Stimulated activated CD4-positive, alpha-beta T cell treated with anti-CD3 and anti-CD28 coated beads, Interleukin-1b, Interleukin-23, amount 100 ng/mL, for 48 hours (primary cell): ENCODE measurements at regions not wholly inside any gene's neighbourhood (a gene's known extent, or its start where the extent isn't known, plus 50 kb on each side); places are given as distances from the start of the nearest gene placed in this dataset.

Experiments
- DNase-seq: peaks from one replicate; pipeline ENCODE4 v3.0.0-alpha.2; 2020

DNA sequence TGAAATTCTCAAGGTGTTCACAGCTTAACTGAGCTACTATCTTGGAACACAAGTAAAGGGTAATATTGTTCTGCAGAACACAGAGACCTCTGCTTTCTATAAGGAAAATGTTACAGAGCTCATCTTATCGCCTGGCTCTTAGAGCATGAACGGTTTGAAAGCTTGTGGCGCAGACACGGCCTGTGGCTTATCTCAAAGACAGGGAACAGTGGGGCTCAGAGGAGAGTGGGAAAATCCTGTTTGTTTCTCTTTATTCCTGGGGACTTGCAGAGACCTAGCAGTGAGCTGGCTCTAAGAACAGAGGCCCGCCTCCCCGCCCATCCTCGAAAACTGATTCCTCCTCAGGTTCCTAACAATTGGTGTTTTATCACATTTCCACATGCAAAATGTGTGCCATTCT lies 131.7 kb downstream of the EMX2 start:
- no peak for DNase-seq

DNA sequence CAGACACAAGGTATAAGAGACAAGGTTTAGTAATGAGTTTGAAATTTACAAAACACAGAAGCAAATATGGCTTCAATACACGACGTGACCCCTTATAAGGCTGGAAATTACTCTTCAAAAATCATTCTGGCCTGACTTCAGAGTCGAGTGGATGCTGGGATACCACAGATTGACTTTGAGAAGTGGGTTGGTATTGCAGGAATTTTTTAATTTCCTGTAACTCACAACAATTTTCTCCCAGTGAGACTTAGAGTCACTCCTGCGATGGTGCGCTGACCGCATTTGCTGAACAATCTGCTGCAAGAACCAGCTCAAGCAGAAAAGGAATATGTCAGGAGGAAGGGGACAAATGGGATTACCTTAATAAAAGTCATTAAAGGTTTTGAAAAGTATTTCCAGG lies 132.1 kb downstream of the EMX2 start:
- no peak for DNase-seq

GRCh38 chr10:117675514-117676055 lies 133.0 kb downstream of the EMX2 start:
- no peak for DNase-seq

DNA sequence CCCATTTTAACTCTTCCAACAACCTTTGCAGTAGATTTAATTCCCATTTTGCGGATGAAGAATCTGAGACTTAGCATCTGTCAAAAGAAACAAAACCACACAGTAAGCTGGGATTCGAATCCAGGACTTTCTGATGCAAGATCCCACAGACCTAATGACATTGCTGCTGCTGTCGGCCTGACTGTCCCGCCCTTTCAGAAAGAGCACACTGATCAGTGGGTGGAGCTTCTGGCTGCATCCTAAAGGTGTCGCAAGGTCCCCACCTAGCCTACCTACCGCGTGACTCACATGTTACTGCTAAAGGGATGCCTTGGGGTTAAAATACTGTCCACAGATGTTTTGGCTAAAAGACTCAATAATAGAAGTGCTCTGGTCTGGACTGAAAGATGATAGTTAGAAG lies 134.7 kb downstream of the EMX2 start:
- DNase-seq: no peak

DNA sequence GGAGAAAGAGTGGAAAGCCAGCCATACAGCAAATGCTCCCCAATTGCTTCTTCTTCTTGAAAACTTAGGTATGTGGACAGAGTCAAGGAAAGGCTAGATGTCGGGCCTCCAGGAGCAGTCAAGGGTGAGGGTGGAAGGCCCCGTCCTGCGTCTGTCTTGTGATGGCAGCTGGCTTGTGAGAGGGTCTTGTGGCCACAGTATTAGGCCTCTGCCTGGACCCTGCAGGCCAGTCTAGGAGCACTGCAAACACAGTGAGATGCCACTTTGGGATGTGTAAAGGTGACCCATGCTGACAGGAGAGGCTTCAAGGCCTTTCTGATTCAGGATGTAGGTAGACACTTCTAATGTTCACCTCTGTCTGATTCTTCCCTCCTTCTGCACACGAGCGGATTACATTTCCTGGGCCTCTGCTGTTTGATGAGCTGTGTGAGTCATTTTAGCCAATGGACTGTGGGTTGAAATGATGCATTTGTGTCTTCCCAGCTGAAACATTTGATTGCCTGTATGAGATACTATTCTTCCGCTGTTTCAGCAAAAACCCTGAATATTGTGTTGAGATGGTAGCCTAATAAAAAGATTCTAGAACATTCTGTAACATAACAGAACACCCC lies 135.4 kb downstream of the EMX2 start:
- DNase-seq: no peak

DNA sequence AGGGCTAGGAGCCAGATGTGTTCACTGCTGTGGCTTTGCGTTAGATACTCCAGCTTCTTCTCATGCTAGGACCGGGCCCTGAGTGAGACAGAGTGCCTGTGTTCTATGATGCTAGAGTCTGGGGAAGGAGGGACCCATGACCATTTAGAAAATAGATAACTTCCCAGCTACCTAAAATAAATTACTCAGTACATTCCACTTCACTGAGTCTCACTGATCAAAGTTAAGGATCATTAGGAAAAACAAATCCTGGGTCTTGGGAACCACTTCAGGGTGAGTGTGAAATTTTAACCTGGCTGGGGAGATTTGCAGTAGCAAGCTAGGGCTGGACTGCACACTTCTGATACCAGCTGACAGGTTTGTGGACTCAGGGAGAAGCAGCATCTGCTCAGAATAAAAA lies 138.1 kb downstream of the EMX2 start:
- DNase-seq: no peak

DNA sequence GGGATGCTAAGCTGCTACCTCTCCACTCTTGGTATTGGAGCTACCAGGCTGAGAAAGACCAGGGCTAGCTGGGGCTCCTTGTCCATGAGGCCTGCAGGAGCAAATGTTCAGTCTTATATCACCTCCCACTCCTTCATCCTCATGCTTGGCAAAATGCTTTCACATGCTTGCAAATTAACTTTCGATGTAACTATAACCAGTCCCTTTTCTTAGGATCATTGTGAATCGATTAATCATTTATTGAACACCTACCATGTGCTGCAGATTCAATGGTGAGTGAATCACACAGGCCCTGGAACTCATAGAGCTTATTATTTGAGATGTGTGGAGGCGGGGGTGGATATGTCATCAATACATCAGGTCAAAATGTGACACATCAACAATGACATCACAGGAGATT lies 138.6 kb downstream of the EMX2 start:
- no peak for DNase-seq

DNA sequence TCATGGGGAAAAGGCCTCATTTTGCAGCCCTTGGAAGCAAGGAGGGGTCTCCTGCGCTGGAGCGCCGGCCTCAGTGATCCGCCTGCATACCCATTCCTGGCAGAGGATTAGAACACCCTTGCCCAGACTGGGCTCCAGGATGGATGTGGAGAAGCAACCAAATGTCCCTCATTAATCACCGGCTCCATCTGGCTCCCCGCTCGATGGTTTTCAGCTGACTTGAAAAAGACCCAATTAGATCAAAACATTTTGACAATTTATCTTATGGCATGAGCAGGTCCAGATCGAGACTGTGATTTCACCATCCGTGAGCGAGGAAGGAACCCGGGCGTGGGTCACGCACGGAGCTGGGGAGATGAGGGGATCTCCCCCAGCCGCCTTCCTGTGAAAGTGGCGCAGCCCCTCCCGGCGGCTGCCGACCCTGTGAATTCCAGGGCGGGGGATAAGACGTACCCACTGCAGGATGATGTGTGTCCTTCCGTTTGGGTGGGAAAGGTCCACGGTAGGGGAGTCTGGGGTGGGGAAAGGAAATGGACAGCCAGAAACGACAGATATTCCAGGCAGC lies 141.6 kb downstream of the EMX2 start:
- no peak for DNase-seq

DNA sequence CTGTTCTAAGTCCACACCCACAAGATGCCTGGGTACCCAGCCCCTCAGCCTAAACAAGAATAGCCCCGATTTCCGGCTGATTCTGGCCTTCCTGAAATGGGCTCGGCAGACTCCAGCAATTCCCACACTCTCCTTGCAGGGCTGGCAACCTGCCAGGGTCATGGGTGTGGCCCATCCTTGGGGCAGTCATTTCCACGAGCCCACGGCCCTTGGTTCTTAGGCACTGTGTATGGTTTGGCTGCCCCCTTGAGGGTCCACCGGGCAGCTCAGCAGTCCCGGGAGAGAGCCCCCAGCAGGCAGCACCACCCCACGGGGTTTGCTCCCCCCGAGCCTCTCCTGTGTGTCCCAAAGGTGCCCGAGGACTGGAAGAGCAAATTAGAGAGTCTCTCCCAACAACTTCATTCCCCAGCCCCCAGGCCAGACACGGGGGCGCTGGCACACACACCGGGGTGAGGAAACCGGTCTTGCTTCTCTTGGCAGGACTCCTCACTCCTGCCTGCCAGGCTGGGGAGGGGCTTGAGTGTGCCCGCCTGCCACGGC lies 142.2 kb downstream of the EMX2 start:
- DNase-seq: no peak

DNA sequence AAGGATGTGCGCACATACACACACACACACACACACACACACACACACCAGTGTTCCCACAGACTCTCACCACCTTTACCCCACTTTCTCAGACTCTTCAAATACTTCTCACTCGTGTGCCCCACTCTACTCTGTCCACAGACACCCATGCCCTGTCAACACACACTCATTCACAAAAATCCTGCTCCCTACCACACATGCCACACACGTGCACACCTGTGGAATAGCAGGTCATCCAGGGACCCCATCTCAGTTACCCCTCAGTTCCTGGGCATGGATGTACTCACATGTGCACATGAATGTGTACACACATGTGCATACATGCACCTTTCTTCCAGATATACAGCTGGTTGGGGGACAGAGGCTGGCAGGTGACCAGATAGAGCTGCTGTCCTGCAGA lies 142.9 kb downstream of the EMX2 start:
- DNase-seq: no peak

GRCh38 chr10:117686606-117687005 lies 144.1 kb downstream of the EMX2 start:
- DNase-seq: no peak

- DNase-seq: no peak
Measured at GRCh38 chr10:117688358-117688757, 145.8 kb downstream of the EMX2 start.

GRCh38 chr10:117689566-117689965 lies 147.0 kb downstream of the EMX2 start:
- DNase-seq: no peak

GRCh38 chr10:117690359-117690758 lies 147.8 kb downstream of the EMX2 start:
- DNase-seq: no peak

- no peak for DNase-seq
Measured at GRCh38 chr10:117694190-117694589, 151.6 kb downstream of the EMX2 start.

GRCh38 chr10:117697402-117697801 lies 154.9 kb downstream of the EMX2 start:
- no peak for DNase-seq

DNA sequence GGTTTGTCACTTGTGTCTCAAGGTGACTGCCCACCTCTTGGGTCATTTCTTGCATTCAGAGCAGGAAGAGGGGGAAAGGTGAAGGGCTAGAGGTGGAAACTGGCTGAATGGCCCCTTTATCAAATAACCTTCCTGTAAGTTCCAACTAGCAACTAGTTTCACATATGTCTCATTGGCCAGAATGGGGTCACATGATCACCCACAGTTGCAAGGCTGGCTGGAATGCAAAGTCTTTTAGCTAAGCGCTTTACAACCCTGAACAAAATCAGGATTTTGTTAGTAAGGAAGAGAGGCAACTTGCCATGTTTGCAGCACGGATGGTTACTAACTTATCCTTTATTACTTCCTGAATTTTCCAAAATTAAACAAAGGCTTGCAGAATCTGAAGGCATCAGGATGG lies 156.3 kb downstream of the EMX2 start:
- DNase-seq: no peak

GRCh38 chr10:117699436-117700075 lies 157.0 kb downstream of the EMX2 start:
- DNase-seq: no peak

DNA sequence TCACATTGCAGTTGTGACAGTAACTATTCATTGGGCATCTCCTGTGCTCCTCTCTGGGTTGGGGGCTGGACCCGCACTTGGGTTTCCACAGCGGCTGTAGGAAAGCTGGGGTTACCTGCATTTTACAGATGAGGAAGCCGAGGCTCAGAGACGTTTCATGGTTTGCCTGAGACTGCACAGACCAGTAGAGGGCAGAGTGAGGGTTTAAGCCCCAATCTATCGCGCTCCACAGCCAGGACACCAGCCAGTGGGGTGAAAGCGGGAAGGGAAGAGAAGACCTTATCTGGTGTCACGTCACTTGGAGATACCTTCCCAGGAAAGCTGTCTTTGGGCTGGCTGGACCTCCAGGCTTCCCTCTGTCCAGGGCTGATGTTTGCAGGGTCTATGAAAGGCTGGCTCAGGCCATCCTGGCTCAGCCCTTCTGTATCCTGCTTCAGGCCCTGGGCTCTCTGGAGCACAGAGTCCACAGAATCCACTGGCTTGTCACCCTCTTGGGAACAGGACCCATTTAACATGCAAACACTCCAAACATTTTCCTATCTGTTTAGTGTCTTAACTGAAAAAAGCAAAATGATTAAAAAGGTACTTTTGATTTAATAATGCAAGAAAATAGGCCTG lies 167.7 kb downstream of the EMX2 start:
- no peak for DNase-seq

DNA sequence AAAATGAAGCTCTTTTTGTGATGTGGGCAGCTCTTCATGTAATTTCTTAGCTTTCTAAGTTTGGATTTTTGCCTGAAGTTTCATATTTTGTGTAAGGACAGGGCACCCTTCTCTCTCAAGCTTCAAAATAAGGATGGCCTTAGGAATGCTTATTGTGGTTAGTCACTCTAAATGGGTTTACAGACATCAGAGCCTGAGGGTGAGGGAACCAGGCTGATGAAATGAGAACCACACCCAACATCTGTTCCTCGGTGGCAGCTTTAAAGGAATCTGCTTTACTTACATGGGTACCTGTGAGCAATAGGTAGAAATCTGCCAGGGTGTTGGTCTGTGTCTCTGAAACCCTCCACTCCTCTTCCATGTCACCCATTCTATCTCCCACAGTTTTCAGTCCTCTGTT lies 174.3 kb downstream of the EMX2 start:
- DNase-seq: no peak

DNA sequence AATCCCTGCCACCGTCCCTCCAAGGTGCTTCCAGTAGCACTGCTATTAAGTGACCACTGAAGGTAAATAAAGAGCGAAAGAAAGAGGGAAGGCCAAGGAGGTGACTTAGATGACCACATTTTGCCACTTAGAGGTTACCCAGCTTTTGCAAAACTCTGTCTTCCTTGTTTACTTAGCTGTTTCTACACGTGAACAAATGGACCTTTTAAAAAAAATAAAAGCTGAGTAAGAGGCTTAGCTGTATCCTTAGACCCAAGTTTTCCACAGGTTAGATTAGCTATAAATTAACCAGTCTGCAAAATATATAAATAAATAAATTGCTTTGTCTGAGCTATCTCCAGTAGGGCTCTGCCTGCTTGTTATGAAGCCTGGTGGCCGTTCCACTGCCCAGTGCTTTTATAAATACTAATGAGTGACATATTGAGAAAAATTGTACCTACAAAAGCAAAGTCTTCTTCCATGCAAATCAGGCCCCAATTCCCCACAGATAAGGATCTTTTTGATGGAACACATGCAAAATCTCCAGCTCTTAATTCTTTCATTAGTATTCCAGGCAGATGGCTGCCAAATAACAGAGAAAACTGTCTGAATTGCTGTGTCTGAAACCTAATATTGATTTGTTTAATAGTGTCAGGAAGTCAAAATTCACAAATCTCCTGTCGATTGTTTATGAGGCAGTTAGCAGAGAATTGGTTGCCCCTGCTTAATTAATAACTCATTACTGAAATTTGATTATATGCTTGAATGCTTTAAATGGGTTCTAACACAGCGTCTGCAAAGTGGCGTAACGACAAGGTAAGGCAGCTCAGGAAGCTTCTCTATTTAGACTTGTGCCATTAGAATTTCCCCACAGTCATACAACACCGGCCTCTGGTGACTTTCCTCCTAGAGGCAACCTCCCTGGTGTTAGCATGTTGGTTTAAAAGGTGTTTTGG lies 176.7 kb downstream of the EMX2 start:
- no peak for DNase-seq
